Stimulated activated CD4-positive, alpha-beta T cell treated with anti-CD3 and anti-CD28 coated beads, Interleukin-1b, Interleukin-23, amount 100 ng/mL, for 48 hours (primary cell): ENCODE measurements at regions not wholly inside any gene's neighbourhood (a gene's known extent, or its start where the extent isn't known, plus 50 kb on each side); places are given as distances from the start of the nearest gene placed in this dataset.

ENCODE experiments used
- DNase-seq: peaks from one replicate; pipeline ENCODE4 v3.0.0-alpha.2; 2020

DNA sequence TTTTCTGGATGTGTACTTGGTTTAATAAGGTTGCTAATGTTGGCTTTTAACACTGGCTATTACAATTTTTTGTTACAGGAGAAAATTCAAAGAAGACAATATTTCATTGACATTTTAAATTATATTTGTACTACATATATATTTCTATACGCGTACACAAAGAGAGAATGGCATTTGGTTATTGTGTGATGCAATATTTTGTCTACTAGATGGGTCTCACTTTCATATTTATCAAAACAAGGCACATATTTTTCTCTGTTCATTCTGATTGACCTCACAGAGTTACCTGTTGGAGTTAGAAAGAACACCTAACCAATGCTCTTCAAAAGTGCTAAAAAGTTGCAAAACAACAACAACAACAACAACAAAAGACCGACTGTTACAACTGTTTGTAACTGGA, 50.2 kb upstream of the VGLL3 start:
- no peak for DNase-seq
